ENCODE measurements at regions not wholly inside any gene's neighbourhood (a gene's known extent, or its start where the extent isn't known, plus 50 kb on each side); places are given as distances from the start of the nearest gene placed in this dataset.
A peak's percentile ranks its signal among the peaks of the same experiment; 100 is the strongest.

DNA sequence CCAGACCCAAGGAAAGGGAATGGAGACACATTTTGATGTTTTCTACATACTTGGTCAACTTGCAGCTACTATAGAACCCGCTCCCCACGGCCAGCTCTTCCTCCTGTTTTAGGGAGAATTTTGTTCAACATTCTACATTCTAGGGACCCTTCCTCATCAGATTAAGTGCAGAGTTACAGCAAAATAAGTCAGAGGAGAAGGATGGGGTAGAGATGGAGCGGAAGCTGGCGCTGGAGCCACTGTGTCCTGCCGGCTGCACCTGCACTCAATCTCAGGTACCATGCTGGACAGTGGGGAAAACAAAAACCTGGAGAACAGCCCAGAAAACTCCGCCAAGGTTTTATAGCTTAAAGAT is 79.4 kb upstream of the EN2 start:
- no peak overlapping the region for H3K4me3 ChIP-seq
- no peak for DNase-seq (ENCODE audit: low spot score)
- H3K27ac ChIP-seq = no peak overlapping the region
- TF ChIP-seq, protein P1, sequence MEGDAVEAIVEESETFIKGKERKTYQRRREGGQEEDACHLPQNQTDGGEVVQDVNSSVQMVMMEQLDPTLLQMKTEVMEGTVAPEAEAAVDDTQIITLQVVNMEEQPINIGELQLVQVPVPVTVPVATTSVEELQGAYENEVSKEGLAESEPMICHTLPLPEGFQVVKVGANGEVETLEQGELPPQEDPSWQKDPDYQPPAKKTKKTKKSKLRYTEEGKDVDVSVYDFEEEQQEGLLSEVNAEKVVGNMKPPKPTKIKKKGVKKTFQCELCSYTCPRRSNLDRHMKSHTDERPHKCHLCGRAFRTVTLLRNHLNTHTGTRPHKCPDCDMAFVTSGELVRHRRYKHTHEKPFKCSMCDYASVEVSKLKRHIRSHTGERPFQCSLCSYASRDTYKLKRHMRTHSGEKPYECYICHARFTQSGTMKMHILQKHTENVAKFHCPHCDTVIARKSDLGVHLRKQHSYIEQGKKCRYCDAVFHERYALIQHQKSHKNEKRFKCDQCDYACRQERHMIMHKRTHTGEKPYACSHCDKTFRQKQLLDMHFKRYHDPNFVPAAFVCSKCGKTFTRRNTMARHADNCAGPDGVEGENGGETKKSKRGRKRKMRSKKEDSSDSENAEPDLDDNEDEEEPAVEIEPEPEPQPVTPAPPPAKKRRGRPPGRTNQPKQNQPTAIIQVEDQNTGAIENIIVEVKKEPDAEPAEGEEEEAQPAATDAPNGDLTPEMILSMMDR (IDR thresholded peaks at IDR 0.05) = no peak

DNA sequence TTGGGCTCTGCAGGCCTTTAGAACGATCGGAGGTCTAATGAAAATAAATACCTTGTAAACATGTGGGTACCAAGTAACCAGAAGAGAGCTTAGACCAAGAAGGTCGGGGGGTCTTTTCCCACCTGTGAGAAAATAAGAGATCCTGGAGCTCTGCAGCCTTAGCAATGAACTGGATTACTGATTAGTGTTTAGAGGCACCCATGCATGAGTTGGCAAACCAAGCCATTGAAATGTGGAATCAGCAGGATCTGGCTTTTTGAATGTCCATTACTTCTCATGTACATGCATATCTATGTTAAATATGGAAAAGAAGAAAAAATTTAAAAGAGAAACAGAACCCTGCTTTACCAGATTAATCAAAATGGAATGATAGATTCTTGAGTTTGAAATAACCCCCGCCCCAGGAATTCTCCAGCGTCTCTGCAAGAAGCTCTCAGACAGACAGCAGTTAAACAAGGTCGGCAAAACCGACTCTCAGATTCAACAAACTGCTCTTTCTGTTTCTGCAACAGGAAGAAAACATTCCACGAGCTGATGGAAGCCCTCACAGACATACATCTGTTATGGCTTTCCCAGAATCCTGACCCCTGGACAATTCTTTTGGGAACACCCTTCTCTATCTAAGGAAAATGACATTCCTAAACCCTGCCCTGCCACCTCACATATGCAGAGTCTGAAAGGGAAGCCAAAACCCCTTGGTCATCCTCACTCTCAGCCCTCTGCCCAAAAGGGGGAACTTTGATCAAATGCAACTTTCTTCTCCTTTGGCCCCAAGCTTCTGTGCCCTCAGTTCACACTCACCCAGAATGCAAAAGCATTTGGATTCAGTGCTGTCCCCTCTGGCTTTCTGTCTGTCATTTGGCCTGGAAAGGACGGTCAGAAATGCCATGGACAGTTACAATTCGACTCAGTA is 78.7 kb upstream of the EN2 start:
- no peak for DNase-seq (ENCODE audit: low spot score)
- H3K4me3 ChIP-seq = no peak overlapping the region
- TF ChIP-seq, protein P1 (IDR thresholded peaks at IDR 0.05) = no peak

GRCh38 chr7:155380221-155380861 is 77.6 kb upstream of the EN2 start:
- Histone ChIP-seq H3K4me3 (no peak overlapping the region), H3K27ac (no peak overlapping the region)
- TF ChIP-seq, protein P1 (IDR thresholded peaks at IDR 0.05) = peak; percentile 36

More for the DNA sequence above, 78.7 kb upstream of the EN2 start:
- no peak overlapping the region for H3K27ac ChIP-seq

DNA sequence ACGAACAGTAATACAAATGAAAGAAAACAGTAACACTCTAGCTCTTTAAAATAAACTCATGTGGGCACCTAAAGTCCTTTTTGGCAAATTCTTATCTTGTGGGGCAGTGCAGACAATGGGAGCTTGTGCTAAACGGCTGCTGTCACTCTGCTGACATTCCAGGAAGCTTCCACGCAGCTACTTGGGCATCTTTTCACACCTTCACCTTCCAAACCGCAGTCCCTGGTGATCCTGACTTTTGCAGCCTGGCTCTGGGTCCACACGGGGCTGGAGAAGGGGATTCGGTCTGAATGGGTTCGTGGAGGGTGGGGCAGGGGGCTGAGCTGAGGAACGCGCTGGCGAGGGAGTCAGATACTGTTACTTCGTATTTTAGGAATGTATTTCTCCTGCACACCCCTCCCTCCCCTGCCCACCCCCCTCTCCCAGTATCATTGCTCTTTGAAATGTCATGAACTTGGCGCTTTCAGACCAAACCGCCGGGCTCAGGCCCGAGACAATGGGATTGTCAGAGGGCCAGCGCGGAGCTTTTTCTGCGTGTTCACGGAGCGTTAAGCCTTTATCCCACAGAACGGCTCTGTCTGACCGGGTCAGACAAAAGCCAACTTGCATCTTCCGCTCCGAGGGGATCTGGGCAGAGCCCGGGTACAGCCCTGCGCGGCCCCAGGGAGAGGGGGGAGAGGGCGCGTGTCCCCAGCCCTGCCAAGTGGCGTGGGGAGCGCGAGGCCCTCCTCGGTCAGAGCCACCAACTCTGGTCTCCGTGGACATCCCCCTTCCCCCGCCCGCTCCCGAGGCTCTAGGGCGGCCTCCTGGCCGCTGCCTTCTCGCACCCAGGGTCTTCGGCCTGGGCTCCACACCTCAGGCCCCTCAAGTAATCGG is 76.7 kb upstream of the EN2 start:
- H3K27ac ChIP-seq = no peak overlapping the region
- peak overlapping the region; percentile 63 for H3K4me3 ChIP-seq
- no peak for DNase-seq (ENCODE audit: low spot score)

More at GRCh38 chr7:155380221-155380861, 77.6 kb upstream of the EN2 start:
- no peak for DNase-seq (ENCODE audit: low spot score)

DNA sequence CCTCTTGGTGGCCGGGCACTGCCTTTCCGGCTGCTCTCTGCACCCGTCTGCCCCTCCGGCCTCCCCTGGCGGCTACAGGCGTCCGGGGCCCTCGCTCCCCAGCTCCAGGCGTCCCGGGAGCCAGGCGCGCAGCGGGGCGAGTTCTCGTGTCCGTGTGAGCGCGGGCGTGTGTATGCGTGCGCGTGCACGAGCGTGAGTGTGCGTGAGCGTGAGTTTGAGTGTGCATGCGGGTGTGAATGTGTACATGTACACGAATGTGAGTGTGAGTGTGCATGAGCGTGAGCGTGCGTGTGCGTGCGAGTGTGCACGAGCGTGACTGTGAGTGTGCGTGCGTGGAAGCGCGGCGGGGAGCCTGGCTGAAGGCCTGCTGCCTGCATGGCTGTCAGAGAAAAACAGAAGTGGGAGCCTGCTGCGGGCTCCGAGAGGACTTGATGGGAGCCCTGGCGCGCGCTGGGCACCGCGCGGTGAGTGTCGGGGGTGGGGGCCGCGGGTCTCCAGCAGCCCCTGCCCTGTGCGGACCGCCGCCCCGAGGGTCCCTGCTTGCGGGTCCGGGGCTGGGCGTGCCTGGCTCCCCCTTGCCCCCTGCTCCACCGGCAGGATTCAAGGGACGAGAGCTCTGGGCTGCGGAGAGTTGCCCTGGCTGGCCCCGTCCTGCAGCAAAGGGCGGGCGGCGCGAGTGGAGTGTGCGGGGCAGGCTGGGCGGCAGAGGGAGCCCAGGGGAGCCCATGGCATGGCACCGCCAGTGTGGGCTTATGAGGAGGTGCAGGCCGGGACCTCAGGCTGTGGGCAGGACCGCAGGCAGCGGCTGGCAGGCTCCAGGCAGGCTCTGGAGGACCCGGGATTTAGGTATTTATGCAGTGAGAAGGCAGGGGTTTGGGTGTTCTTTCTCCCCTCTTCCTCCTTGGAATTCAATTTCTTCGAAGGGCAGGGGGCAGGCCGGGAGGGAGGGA is 75.8 kb upstream of the EN2 start:
- Histone ChIP-seq H3K4me3 (peak overlapping the region; percentile 63), H3K27ac (no peak overlapping the region)
- TF ChIP-seq, protein P1 (IDR thresholded peaks at IDR 0.05) = no peak
- no peak for DNase-seq (ENCODE audit: low spot score)

More for the DNA sequence above, 76.7 kb upstream of the EN2 start:
- TF ChIP-seq, protein P1 (IDR thresholded peaks at IDR 0.05) = no peak

DNA sequence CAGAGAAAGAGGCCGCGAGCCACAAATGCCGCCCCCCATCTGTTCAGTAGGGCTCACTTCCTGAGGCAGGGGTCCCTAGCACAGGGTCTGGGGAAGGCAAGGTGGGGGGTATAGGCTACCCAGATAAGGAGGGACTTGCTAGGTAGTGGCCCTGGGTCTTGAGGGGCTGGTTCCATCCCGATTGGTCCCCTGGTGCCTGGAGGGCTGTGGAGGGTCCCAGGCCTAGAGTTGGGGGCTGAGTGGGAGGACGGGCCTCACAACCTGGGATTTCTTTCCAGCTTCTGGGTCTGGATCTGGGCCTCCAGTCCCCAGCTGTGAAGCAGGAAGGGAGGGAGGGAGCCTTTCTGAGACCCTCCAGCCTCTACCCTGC is 75.1 kb upstream of the EN2 start:
- TF ChIP-seq, protein P1 (IDR thresholded peaks at IDR 0.05) = no peak
- no peak for DNase-seq (ENCODE audit: low spot score)
- H3K27ac ChIP-seq = no peak overlapping the region
- no peak overlapping the region for H3K4me3 ChIP-seq

Measured in coronary artery (tissue), 2 donors.